Bronchial epithelial cell (primary cell): ENCODE measurements at regions not wholly inside any gene's neighbourhood (a gene's known extent, or its start where the extent isn't known, plus 50 kb on each side); places are given as distances from the start of the nearest gene placed in this dataset.

ENCODE experiments used
- DNase-seq: peaks from one replicate; pipeline ENCODE4 v3.0.0-alpha.2; 2010; ENCODE audit warnings: low read depth
- FAIRE-seq: peaks from 2 replicates; lab custom pipeline; 2011; peaks lifted over from hg19 to GRCh38; lab: Jason Lieb, UNC
- H3K27me3 ChIP-seq: 2 replicates; pipeline ENCODE4 v1.5.1; 2011; ENCODE audit warnings: low read length; ENCODE audit not compliant: control insufficient read depth, insufficient read depth
- H3K36me3 ChIP-seq: 2 replicates; pipeline ENCODE4 v1.5.1; 2011; ENCODE audit warnings: low read length; ENCODE audit not compliant: control insufficient read depth, insufficient read depth
- H3K4me3 ChIP-seq: 2 replicates; pipeline ENCODE4 v1.5.1; 2011; ENCODE audit warnings: mild to moderate bottlenecking, low read depth, low read length, control low read depth
- CTCF ChIP-seq: IDR thresholded peaks from 2 replicates; pipeline ENCODE4 v1.5.1; 2011; ENCODE audit warnings: mild to moderate bottlenecking, moderate library complexity, low read length, control low read depth, inconsistent platforms; ENCODE audit not compliant: insufficient read depth, severe bottlenecking

- DNase-seq (peak; percentile 31), FAIRE-seq (no peak)
- H3K27me3 ChIP-seq: no peaks in the 10 kb centered on the region
- TF ChIP-seq CTCF: no peak
- H3K36me3 ChIP-seq: no peaks in the 10 kb centered on the region
- no peak overlapping the region for H3K4me3 ChIP-seq
These were observed 64.8 kb upstream of the BACH1 start for GRCh38 chr21:29233611-29234540.

GRCh38 chr21:29235714-29236197, 63.0 kb upstream of the BACH1 start:
- no peak overlapping the region for H3K4me3 ChIP-seq

GRCh38 chr21:29236201-29236600, 62.5 kb upstream of the BACH1 start:
- DNase-seq (no peak), FAIRE-seq (no peak)
- TF ChIP-seq CTCF: no peak
- H3K27me3 ChIP-seq: no peaks in the 10 kb centered on the region
- H3K4me3 ChIP-seq: no peak overlapping the region
- H3K36me3 ChIP-seq: no peaks in the 10 kb centered on the region

More at GRCh38 chr21:29235714-29236197, 63.0 kb upstream of the BACH1 start:
- TF ChIP-seq CTCF: no peak
- DNase-seq (no peak), FAIRE-seq (no peak)
- Histone ChIP-seq H3K36me3 (no peaks in the 10 kb centered on the region), H3K27me3 (no peaks in the 10 kb centered on the region)

GRCh38 chr21:29237110-29238052, 61.3 kb upstream of the BACH1 start:
- Histone ChIP-seq H3K4me3 (no peak overlapping the region), H3K27me3 (no peaks in the 10 kb centered on the region), H3K36me3 (no peaks in the 10 kb centered on the region)
- DNase-seq (peak; percentile 64), FAIRE-seq (peak; percentile 7)
- no peak for TF ChIP-seq CTCF

- no peak for FAIRE-seq
- Histone ChIP-seq H3K4me3 (no peak overlapping the region), H3K27me3 (no peaks in the 10 kb centered on the region), H3K36me3 (no peaks in the 10 kb centered on the region)
- peak; percentile 58 for DNase-seq
- TF ChIP-seq CTCF: no peak
These were observed 60.4 kb upstream of the BACH1 start for GRCh38 chr21:29238053-29238966.
